Body of pancreas (tissue), 4 donors: ENCODE measurements at regions not wholly inside any gene's neighbourhood (a gene's known extent, or its start where the extent isn't known, plus 50 kb on each side); places are given as distances from the start of the nearest gene placed in this dataset.

Experiments used
- ATAC-seq: fragments of 150-250 bp; one replicate; pipeline ENCODE4 v1.9.1; 2016
- DNase-seq, 4 donors: peaks; one replicate each; pipeline ENCODE4 v3.0.0-alpha.2; 2019
- H3K27ac ChIP-seq, 4 donors: fragments of 200-600 bp; sonication (generic); 1 replicate in 3 of 4; 2 replicates in 1 of 4; pipeline versions ENCODE4 v1.5.1 to v1.6.1; 2016 to 2019; ENCODE audit warnings: mild to moderate bottlenecking in 1 of 4, mixed read lengths in 1 of 4, moderate library complexity in 1 of 4
- H3K27me3 ChIP-seq, 2 donors: fragments of 200-600 bp; sonication (generic); one replicate each; pipeline ENCODE4 v1.6.0; 2016; ENCODE audit warnings: mild to moderate bottlenecking in 1 of 2
- H3K36me3 ChIP-seq, 2 donors: fragments of 200-600 bp; sonication (generic); replicated peaks in 1 of 2; 2 replicates each; pipeline ENCODE4 v1.5.1; 2016; ENCODE audit warnings: low read depth in 2 of 2; ENCODE audit not compliant: insufficient read depth in 1 of 2
- H3K4me1 ChIP-seq: fragments of 200-600 bp; sonication (generic); one replicate; pipeline ENCODE4 v1.6.0; 2016
- H3K4me3 ChIP-seq, 2 donors: fragments of 200-600 bp; sonication (generic); 1 replicate in 1 of 2; 2 replicates in 1 of 2; pipeline ENCODE4 v1.5.1; 2016 to 2019
- H3K9me3 ChIP-seq, 3 donors: fragments of 200-600 bp; sonication (generic); 1 replicate in 2 of 3; 2 replicates in 1 of 3; pipeline ENCODE4 v1.5.1; 2016
- CTCF ChIP-seq, 7 experiments: fragments of 450-650 bp in 4 of 7; fragments of 200-600 bp in 3 of 7; sonication (generic) in 3 of 7; IDR thresholded peaks; one replicate each; pipeline ENCODE4 v1.5.1; 2016 to 2019; ENCODE audit warnings: antibody characterized with exemption in 7 of 7
- POLR2A ChIP-seq, 3 donors: fragments of 450-650 bp; IDR thresholded peaks; one replicate each; pipeline ENCODE4 v1.6.1; 2016; ENCODE audit warnings: antibody characterized with exemption in 3 of 3, mild to moderate bottlenecking in 2 of 3
- WGBS, 2 donors: methylation state at CpG; one replicate each; pipeline ENCODE4 v1.1.5; 2017; 5-methylcytosine and 5-hydroxymethylcytosine counted together
- intact Hi-C: fragments of 100-400 bp; cut with DNase I; formaldehyde crosslinking; loops from one replicate; pipeline ENCODE4 v1.15.1; 2023

GRCh38 chr1:219276049-219276738 lies 102.5 kb downstream of the LYPLAL1 start:
- H3K4me1 ChIP-seq, result peaks cover 11% of the 10 kb centered on the region
- DNase-seq (no peak), ATAC-seq (no peak)
- H3K27me3 ChIP-seq, result no peaks in the 10 kb centered on the region
- no peaks in the 10 kb centered on the region for H3K36me3 ChIP-seq
- no peak overlapping the region for H3K4me3 ChIP-seq
- intact Hi-C loops, result no loop called here
- TF ChIP-seq POLR2A (IDR thresholded peaks at IDR 0.05) (no peak), CTCF (IDR thresholded peaks at IDR 0.05) (no peak)
- H3K9me3 ChIP-seq, result no peaks in the 10 kb centered on the region
- WGBS, 2 donors, result 86 to 90% methylated on average over 5 of the region's 5 CpGs
- no peak overlapping the region for H3K27ac ChIP-seq

GRCh38 chr1:219273088-219273686 lies 99.5 kb downstream of the LYPLAL1 start:
- ATAC-seq (no peak), DNase-seq (no peak)
- intact Hi-C loops, result no loop called here
- H3K9me3 ChIP-seq, result no peaks in the 10 kb centered on the region
- WGBS, 2 donors, result 91 to 95% methylated on average over 3 of the region's 3 CpGs
- H3K36me3 ChIP-seq, result no peaks in the 10 kb centered on the region
- H3K4me1 ChIP-seq, result peaks cover 23% of the 10 kb centered on the region
- no peaks in the 10 kb centered on the region for H3K27me3 ChIP-seq
- no peak overlapping the region for H3K4me3 ChIP-seq
- no peak for TF ChIP-seq POLR2A (IDR thresholded peaks at IDR 0.05)
- no peak for TF ChIP-seq CTCF (IDR thresholded peaks at IDR 0.05)
- H3K27ac ChIP-seq, result no peak overlapping the region

- Histone ChIP-seq H3K4me3 (no peak overlapping the region), H3K36me3 (no peaks in the 10 kb centered on the region), H3K27me3 (no peaks in the 10 kb centered on the region), H3K27ac (peak overlapping the region in 1 of 4 donors; percentile 26), H3K9me3 (no peaks in the 10 kb centered on the region), H3K4me1 (peaks cover 23% of the 10 kb centered on the region)
- ATAC-seq (no peak), DNase-seq (no peak)
- no peak for TF ChIP-seq POLR2A (IDR thresholded peaks at IDR 0.05)
- TF ChIP-seq CTCF (IDR thresholded peaks at IDR 0.05), result no peak
- WGBS, 2 donors, result 72 to 76% methylated on average over 5 of the region's 5 CpGs
- intact Hi-C loops, result no loop called here
These were observed 98.3 kb downstream of the LYPLAL1 start for GRCh38 chr1:219271818-219272535.

- DNase-seq (no peak), ATAC-seq (no peak)
- intact Hi-C loops, result no loop called here
- TF ChIP-seq POLR2A (IDR thresholded peaks at IDR 0.05), result no peak
- TF ChIP-seq CTCF (IDR thresholded peaks at IDR 0.05), result no peak
- Histone ChIP-seq H3K27ac (no peak overlapping the region), H3K9me3 (no peaks in the 10 kb centered on the region), H3K27me3 (no peaks in the 10 kb centered on the region), H3K36me3 (no peaks in the 10 kb centered on the region), H3K4me3 (no peak overlapping the region), H3K4me1 (peaks cover 27% of the 10 kb centered on the region)
These were observed 95.5 kb downstream of the LYPLAL1 start for GRCh38 chr1:219269171-219269570.
